Body of pancreas (tissue), 4 donors: ENCODE measurements at regions not wholly inside any gene's neighbourhood (a gene's known extent, or its start where the extent isn't known, plus 50 kb on each side); places are given as distances from the start of the nearest gene placed in this dataset.
A peak's percentile ranks its signal among the peaks of the same experiment; 100 is the strongest.

ENCODE experiments used
- ATAC-seq: fragments of 150-250 bp; one replicate; pipeline ENCODE4 v1.9.1; 2016
- DNase-seq, 4 donors: peaks; one replicate each; pipeline ENCODE4 v3.0.0-alpha.2; 2019
- H3K27ac ChIP-seq, 4 donors: fragments of 200-600 bp; sonication (generic); 1 replicate in 3 of 4; 2 replicates in 1 of 4; pipeline versions ENCODE4 v1.5.1 to v1.6.1; 2016 to 2019; ENCODE audit warnings: mild to moderate bottlenecking in 1 of 4, mixed read lengths in 1 of 4, moderate library complexity in 1 of 4
- H3K27me3 ChIP-seq, 2 donors: fragments of 200-600 bp; sonication (generic); one replicate each; pipeline ENCODE4 v1.6.0; 2016; ENCODE audit warnings: mild to moderate bottlenecking in 1 of 2
- H3K36me3 ChIP-seq, 2 donors: fragments of 200-600 bp; sonication (generic); replicated peaks in 1 of 2; 2 replicates each; pipeline ENCODE4 v1.5.1; 2016; ENCODE audit warnings: low read depth in 2 of 2; ENCODE audit not compliant: insufficient read depth in 1 of 2
- H3K4me1 ChIP-seq: fragments of 200-600 bp; sonication (generic); one replicate; pipeline ENCODE4 v1.6.0; 2016
- H3K4me3 ChIP-seq, 2 donors: fragments of 200-600 bp; sonication (generic); 1 replicate in 1 of 2; 2 replicates in 1 of 2; pipeline ENCODE4 v1.5.1; 2016 to 2019
- H3K9me3 ChIP-seq, 3 donors: fragments of 200-600 bp; sonication (generic); 1 replicate in 2 of 3; 2 replicates in 1 of 3; pipeline ENCODE4 v1.5.1; 2016
- POLR2A ChIP-seq, 3 donors: fragments of 450-650 bp; IDR thresholded peaks; one replicate each; pipeline ENCODE4 v1.6.1; 2016; ENCODE audit warnings: antibody characterized with exemption in 3 of 3, mild to moderate bottlenecking in 2 of 3
- WGBS, 2 donors: methylation state at CpG; one replicate each; pipeline ENCODE4 v1.1.5; 2017; 5-methylcytosine and 5-hydroxymethylcytosine counted together
- intact Hi-C: fragments of 100-400 bp; cut with DNase I; formaldehyde crosslinking; loops from one replicate; pipeline ENCODE4 v1.15.1; 2023
- TF ChIP-seq, protein P1 (sequence below), 7 experiments: fragments of 450-650 bp in 4 of 7; fragments of 200-600 bp in 3 of 7; sonication (generic) in 3 of 7; IDR thresholded peaks; one replicate each; pipeline ENCODE4 v1.5.1; 2016 to 2019; ENCODE audit warnings: antibody characterized with exemption in 7 of 7

DNA sequence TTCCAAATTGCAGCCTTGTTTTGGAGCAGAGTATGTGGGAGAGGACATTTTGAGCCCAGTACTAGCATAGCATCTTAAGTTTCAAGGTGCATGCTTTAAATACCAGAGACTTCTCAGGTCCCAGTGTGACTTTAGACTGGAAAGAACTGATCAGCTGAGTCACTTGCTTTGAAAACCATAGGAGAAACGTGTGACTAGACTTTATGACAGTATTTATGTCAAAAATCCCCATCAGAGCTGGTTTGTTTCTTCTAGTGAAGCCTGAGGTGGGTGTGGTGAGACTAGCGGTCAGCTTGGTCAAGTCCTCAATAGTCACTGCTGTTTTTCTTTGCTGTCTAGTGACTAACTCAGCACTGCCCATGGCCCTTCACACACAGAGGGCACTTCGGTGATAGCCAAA is 724.2 kb downstream of the GATA3 start:
- no peak overlapping the region for H3K4me3 ChIP-seq
- DNase-seq (no peak), ATAC-seq (no peak)
- intact Hi-C loops = no loop called here
- no peak for TF ChIP-seq POLR2A (IDR thresholded peaks at IDR 0.05)
- TF ChIP-seq, protein P1, sequence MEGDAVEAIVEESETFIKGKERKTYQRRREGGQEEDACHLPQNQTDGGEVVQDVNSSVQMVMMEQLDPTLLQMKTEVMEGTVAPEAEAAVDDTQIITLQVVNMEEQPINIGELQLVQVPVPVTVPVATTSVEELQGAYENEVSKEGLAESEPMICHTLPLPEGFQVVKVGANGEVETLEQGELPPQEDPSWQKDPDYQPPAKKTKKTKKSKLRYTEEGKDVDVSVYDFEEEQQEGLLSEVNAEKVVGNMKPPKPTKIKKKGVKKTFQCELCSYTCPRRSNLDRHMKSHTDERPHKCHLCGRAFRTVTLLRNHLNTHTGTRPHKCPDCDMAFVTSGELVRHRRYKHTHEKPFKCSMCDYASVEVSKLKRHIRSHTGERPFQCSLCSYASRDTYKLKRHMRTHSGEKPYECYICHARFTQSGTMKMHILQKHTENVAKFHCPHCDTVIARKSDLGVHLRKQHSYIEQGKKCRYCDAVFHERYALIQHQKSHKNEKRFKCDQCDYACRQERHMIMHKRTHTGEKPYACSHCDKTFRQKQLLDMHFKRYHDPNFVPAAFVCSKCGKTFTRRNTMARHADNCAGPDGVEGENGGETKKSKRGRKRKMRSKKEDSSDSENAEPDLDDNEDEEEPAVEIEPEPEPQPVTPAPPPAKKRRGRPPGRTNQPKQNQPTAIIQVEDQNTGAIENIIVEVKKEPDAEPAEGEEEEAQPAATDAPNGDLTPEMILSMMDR (IDR thresholded peaks at IDR 0.05) = no peak
- H3K4me1 ChIP-seq = no peaks in the 10 kb centered on the region
- H3K27me3 ChIP-seq = no peaks in the 10 kb centered on the region
- WGBS, 2 donors = 53 to 60% methylated on average over 3 of the region's 3 CpGs
- no peaks in the 10 kb centered on the region for H3K9me3 ChIP-seq
- H3K36me3 ChIP-seq = no peaks in the 10 kb centered on the region
- H3K27ac ChIP-seq = no peak overlapping the region

DNA sequence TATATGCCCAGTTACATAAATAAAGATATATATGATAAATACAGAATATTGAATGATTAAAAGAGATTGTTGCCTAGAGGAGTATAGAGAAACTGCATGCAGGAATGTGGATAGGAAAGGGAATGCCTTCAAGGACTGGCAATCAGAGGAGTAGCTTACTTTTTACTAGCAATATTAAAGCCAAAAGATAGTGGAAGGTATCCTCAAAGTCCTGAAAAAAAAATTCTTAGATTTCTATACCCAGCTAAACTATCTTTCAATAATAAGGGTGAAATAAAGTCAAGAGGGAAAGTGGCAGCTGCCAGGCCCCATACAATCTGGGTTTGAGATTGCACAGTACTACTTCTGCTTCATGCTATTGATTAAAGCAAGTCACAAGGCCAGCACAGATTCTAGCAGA is 733.2 kb downstream of the GATA3 start:
- TF ChIP-seq, protein P1 (IDR thresholded peaks at IDR 0.05) = no peak
- TF ChIP-seq POLR2A (IDR thresholded peaks at IDR 0.05) = no peak
- Histone ChIP-seq H3K36me3 (no peaks in the 10 kb centered on the region), H3K27me3 (no peaks in the 10 kb centered on the region), H3K27ac (no peak overlapping the region), H3K4me1 (peaks cover 18% of the 10 kb centered on the region), H3K4me3 (no peak overlapping the region), H3K9me3 (peaks cover 0 to 4% (median 0%) of the 10 kb centered on the region in 3 donors)
- no peak for DNase-seq
- intact Hi-C loops = no loop called here
- no peak for ATAC-seq

DNA sequence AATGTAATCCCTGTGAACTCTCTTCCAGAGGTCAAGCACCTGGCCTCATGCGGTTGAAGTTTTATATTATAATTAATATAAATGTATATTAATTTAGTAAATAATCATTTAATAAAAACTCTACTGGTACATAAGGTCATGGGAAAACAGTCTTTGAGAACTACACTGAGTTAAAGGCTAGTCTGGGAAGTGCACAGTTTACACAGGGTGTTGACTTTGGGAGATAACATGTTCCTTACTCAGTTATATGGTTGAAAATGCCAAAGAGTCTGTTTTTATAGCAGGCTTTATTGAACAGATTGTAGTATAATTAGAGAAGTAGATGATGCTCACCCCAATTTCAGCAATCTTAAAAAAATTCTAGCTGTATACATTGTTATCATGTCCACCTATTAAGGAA is 735.9 kb downstream of the GATA3 start:
- ATAC-seq = peak; percentile 92
- Histone ChIP-seq H3K27ac (no peak overlapping the region), H3K9me3 (peaks cover 0 to 4% (median 0%) of the 10 kb centered on the region in 3 donors), H3K4me1 (peaks cover 18% of the 10 kb centered on the region), H3K36me3 (no peaks in the 10 kb centered on the region), H3K27me3 (no peaks in the 10 kb centered on the region), H3K4me3 (no peak overlapping the region)
- WGBS, 2 donors = 12 to 23% methylated on average over 1 of the region's 1 CpG
- DNase-seq = peak in 3 of 4 donors; percentile 5 to 20 (median 14)
- intact Hi-C loops = no loop called here
- TF ChIP-seq POLR2A (IDR thresholded peaks at IDR 0.05) = no peak
- TF ChIP-seq, protein P1 (IDR thresholded peaks at IDR 0.05) = no peak

DNA sequence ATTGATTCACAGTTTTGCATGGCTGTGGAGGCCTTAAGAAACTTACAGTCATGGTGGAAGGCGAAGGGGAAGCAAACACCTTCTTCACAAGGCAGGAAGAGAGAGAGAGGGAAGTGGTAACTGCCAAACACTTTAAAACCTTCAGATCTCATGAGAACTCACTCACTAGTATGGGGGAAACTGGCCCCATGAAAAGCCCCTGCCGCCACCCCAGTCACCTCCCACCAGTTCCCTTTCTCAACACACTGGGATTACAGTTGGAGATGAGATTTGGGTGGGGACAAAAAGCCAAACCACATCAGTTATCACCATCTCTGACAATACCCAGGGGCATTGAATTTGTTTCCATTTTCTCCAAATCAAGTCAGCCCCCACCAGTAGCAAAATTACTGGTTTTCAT is 740.4 kb downstream of the GATA3 start:
- no peak overlapping the region for H3K4me3 ChIP-seq
- H3K27ac ChIP-seq = no peak overlapping the region
- DNase-seq = no peak
- H3K4me1 ChIP-seq = peaks cover 12% of the 10 kb centered on the region
- WGBS, 2 donors = 87 to 90% methylated on average over 2 of the region's 2 CpGs
- no peak for ATAC-seq
- no peaks in the 10 kb centered on the region for H3K27me3 ChIP-seq
- H3K36me3 ChIP-seq = no peaks in the 10 kb centered on the region
- TF ChIP-seq, protein P1 (IDR thresholded peaks at IDR 0.05) = no peak
- no peak for TF ChIP-seq POLR2A (IDR thresholded peaks at IDR 0.05)
- H3K9me3 ChIP-seq = no peaks in the 10 kb centered on the region
- intact Hi-C loops = no loop called here

DNA sequence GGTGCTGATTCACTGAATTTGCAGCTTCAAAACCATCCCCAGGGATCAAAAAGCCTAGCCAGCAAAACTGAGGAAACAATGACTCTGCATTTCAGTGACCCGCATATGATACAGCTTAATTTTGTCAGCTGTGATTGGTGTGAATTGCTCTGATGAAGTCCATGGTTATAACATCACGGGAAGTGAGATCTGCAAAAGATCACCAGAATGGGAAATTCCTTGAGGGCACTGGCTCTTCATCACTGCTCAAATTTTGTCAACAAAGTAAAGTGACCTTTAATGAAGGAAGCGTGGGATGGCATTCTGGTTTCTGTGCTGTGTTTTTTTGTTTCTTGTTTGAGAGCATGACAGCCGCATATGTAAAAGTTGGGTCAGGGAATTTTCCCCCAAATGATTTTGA is 745.9 kb downstream of the GATA3 start:
- Histone ChIP-seq H3K27me3 (no peaks in the 10 kb centered on the region), H3K4me3 (no peak overlapping the region), H3K4me1 (no peaks in the 10 kb centered on the region), H3K9me3 (no peaks in the 10 kb centered on the region), H3K36me3 (no peaks in the 10 kb centered on the region), H3K27ac (no peak overlapping the region)
- TF ChIP-seq POLR2A (IDR thresholded peaks at IDR 0.05) = no peak
- TF ChIP-seq, protein P1 (IDR thresholded peaks at IDR 0.05) = no peak
- intact Hi-C loops = no loop called here
- no peak for DNase-seq
- ATAC-seq = no peak
- WGBS, 2 donors = 50 to 57% methylated on average over 4 of the region's 4 CpGs
